ENCODE measurements at regions not wholly inside any gene's neighbourhood (a gene's known extent, or its start where the extent isn't known, plus 50 kb on each side); places are given as distances from the start of the nearest gene placed in this dataset.
"Not testable (repeated sequence)": the region's sequence is repeated elsewhere in the genome, so short reads cannot be mapped to it uniquely, and the experiment has no call there.

- Histone ChIP-seq H3K4me1 (ENCODE audit: control insufficient read depth, insufficient read depth, low read length) (no peaks in the 10 kb centered on the region), H3K27ac (ENCODE audit: low read length) (no peak overlapping the region), H3K9me3 (ENCODE audit: control insufficient read depth, insufficient read depth, low read depth, low read length) (no peaks in the 10 kb centered on the region), H3K4me3 (ENCODE audit: low read depth in 2 of 2, low read length in 2 of 2) (no peak overlapping the region), H3K36me3 (ENCODE audit: control insufficient read depth, insufficient read depth, low read length) (no peaks in the 10 kb centered on the region), H3K27me3 (ENCODE audit: control insufficient read depth, insufficient read depth, low read length) (0 out of 2 replicates have a peak, but pooled peaks cover 2% of the 10 kb centered on the region)
- TF ChIP-seq TCF7L2 (IDR thresholded peaks at IDR 0.05; ENCODE audit: low read depth, low read length) (no peak), POLR2AphosphoS5 (IDR thresholded peaks at IDR 0.05; ENCODE audit: low read depth, low read length) (no peak), SIN3A (IDR thresholded peaks at IDR 0.05; ENCODE audit: borderline replicate concordance, insufficient read depth, low read depth, low read length) (no peak), CTCF (IDR thresholded peaks at IDR 0.05) (no peak; the same call in 1 of the 2 replicates), REST (IDR thresholded peaks at IDR 0.05; ENCODE audit: insufficient read depth in 1 of 2, low read depth in 2 of 2, low read length in 1 of 2) (no peak)
- CTCF ChIA-PET = no interaction called here
- in situ Hi-C loops (cut with HindIII; ENCODE audit: low pct_unique_long_range_greater_than_20kb, low sequenced_read_pairs) (no loop called here), intact Hi-C loops (cut with micrococcal nuclease; ENCODE audit: unreplicated experiment) (loop anchor here (10.0 kb wide), 3 partner anchors 261 to 821 kb away; no protein-coding TSS in a partner anchor)
- no TSS peak for BruUV-seq (replicated peaks)
- no peak for DNase-seq (ENCODE audit: low read depth, low spot score)
- POLR2A ChIA-PET = no interaction called here
- no peak for ATAC-seq
Measured at GRCh38 chr10:57333880-57334279, 933.8 kb downstream of the IPMK start.

- POLR2A ChIA-PET; DNase-seq (ENCODE audit: low read depth, low spot score); H3K4me3 ChIP-seq (ENCODE audit: low read depth in 2 of 2, low read length in 2 of 2); BruUV-seq (replicated peaks); H3K36me3 ChIP-seq (ENCODE audit: control insufficient read depth, insufficient read depth, low read length); CTCF ChIA-PET; H3K27ac ChIP-seq (ENCODE audit: low read length); H3K27me3 ChIP-seq (ENCODE audit: control insufficient read depth, insufficient read depth, low read length); ATAC-seq; H3K4me1 ChIP-seq (ENCODE audit: control insufficient read depth, insufficient read depth, low read length); H3K9me3 ChIP-seq (ENCODE audit: control insufficient read depth, insufficient read depth, low read depth, low read length); in situ Hi-C loops (cut with HindIII; ENCODE audit: low pct_unique_long_range_greater_than_20kb, low sequenced_read_pairs): not testable (repeated sequence)
- intact Hi-C loops (cut with micrococcal nuclease; ENCODE audit: unreplicated experiment) = loop anchor here (10.0 kb wide), 1 partner anchor 63 kb away; no protein-coding TSS in a partner anchor
Measured at GRCh38 chr10:57321400-57321854, 946.3 kb downstream of the IPMK start.

GRCh38 chr10:57320416-57320815 lies 947.3 kb downstream of the IPMK start:
- peaks cover 2% of the 10 kb centered on the region; the same call in 1 of the 2 replicates for H3K9me3 ChIP-seq (ENCODE audit: control insufficient read depth, insufficient read depth, low read depth, low read length)
- BruUV-seq (replicated peaks) = no TSS peak
- H3K4me1 ChIP-seq (ENCODE audit: control insufficient read depth, insufficient read depth, low read length) = no peaks in the 10 kb centered on the region
- CTCF ChIA-PET = no interaction called here
- intact Hi-C loops (cut with micrococcal nuclease; ENCODE audit: unreplicated experiment) = loop anchor here (10.0 kb wide), 1 partner anchor 64 kb away; no protein-coding TSS in a partner anchor
- no peak for TF ChIP-seq TCF7L2 (IDR thresholded peaks at IDR 0.05; ENCODE audit: low read depth, low read length)
- TF ChIP-seq SIN3A (IDR thresholded peaks at IDR 0.05; ENCODE audit: borderline replicate concordance, insufficient read depth, low read depth, low read length) = no peak
- no peak for TF ChIP-seq POLR2AphosphoS5 (IDR thresholded peaks at IDR 0.05; ENCODE audit: low read depth, low read length)
- no peak for TF ChIP-seq REST (IDR thresholded peaks at IDR 0.05; ENCODE audit: insufficient read depth in 1 of 2, low read depth in 2 of 2, low read length in 1 of 2)
- no peak for TF ChIP-seq CTCF (IDR thresholded peaks at IDR 0.05)
- H3K36me3 ChIP-seq (ENCODE audit: control insufficient read depth, insufficient read depth, low read length) = no peaks in the 10 kb centered on the region
- no peak overlapping the region for H3K4me3 ChIP-seq (ENCODE audit: low read depth in 2 of 2, low read length in 2 of 2)
- in situ Hi-C loops (cut with HindIII; ENCODE audit: low pct_unique_long_range_greater_than_20kb, low sequenced_read_pairs) = no loop called here
- DNase-seq (ENCODE audit: low read depth, low spot score) (no peak), ATAC-seq (no peak)
- POLR2A ChIA-PET = no interaction called here
- H3K27me3 ChIP-seq (ENCODE audit: control insufficient read depth, insufficient read depth, low read length) = no peaks in the 10 kb centered on the region
- H3K27ac ChIP-seq (ENCODE audit: low read length) = no peak overlapping the region

Data from Panc1 (cell line).